ENCODE measurements at regions not wholly inside any gene's neighbourhood (a gene's known extent, or its start where the extent isn't known, plus 50 kb on each side); places are given as distances from the start of the nearest gene placed in this dataset.

DNA sequence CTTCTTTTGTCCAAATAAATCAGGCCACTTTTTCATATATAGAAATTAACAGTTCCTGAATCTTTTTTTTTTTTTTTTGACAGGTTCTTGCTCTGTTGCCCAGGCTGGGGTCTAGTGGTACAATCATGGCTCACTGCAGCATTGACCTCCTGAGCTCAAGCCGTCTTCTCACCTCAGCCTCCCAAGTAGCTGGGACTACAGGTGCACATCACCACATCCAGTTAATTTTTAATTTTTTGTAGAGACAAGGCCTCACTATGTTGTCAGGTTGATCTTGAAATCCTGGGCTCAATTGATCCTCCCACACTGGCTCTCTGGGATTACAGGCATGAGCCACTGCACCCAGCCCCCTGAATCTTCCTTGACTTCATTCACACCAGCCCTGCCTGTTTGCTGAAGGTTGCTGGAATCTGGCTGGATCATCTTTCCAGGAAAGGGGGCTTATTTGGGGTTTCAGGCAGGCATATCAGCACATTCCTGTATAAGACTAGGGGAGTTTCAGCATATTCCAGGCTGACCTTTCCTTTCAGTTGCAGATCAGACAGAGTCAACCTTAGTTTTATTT is 78.2 kb upstream of the ARHGAP29 start (continued):
- TF ChIP-seq FOXP4 (CRISPR knock-in tag; IDR thresholded peaks at IDR 0.05) (no peak; the same call in 1 of the 2 replicates), TBP (CRISPR knock-in tag; IDR thresholded peaks at IDR 0.05) (no peak), ZBTB25 (CRISPR knock-in tag; IDR thresholded peaks at IDR 0.05) (no peak), ZBTB33 (CRISPR knock-in tag; IDR thresholded peaks at IDR 0.05) (no peak), ZBTB40 (IDR thresholded peaks at IDR 0.05) (no peak), ZBTB40 (CRISPR knock-in tag; IDR thresholded peaks at IDR 0.05) (no peak), CENPX (CRISPR knock-in tag; IDR thresholded peaks at IDR 0.05) (no peak), THAP11 (CRISPR knock-in tag; IDR thresholded peaks at IDR 0.05) (no peak), NFIC (IDR thresholded peaks at IDR 0.05; ENCODE audit: low read length) (no peak), ZNF800 (CRISPR knock-in tag; IDR thresholded peaks at IDR 0.05) (no peak)
- TF ChIP-seq, protein P1, sequence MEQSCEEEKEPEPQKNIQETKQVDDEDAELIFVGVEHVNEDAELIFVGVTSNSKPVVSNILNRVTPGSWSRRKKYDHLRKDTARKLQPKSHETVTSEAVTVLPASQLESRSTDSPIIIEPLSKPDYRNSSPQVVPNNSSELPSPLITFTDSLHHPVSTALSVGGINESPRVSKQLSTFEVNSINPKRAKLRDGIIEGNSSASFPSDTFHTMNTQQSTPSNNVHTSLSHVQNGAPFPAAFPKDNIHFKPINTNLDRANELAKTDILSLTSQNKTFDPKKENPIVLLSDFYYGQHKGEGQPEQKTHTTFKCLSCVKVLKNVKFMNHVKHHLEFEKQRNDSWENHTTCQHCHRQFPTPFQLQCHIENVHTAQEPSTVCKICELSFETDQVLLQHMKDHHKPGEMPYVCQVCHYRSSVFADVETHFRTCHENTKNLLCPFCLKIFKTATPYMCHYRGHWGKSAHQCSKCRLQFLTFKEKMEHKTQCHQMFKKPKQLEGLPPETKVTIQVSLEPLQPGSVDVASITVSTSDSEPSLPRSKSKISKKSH (CRISPR knock-in tag; IDR thresholded peaks at IDR 0.05; ENCODE audit: borderline replicate concordance), result no peak

Measured in HepG2 (cell line).